Right lobe of liver (tissue), 6 donors: ENCODE measurements at regions not wholly inside any gene's neighbourhood (a gene's known extent, or its start where the extent isn't known, plus 50 kb on each side); places are given as distances from the start of the nearest gene placed in this dataset.

Experiments used
- ATAC-seq, 4 donors: fragments of 200-7000 bp; cut with Tn5 transposase; one replicate each; pipeline ENCODE4 v1.9.1; 2020; ENCODE audit warnings: mild to moderate bottlenecking in 4 of 4, moderate library complexity in 4 of 4
- DNase-seq, 3 donors: peaks; one replicate each; pipeline ENCODE4 v3.0.0-alpha.2; 2020
- H3K27ac ChIP-seq, 3 donors: fragments of 200-600 bp; one replicate each; pipeline ENCODE4 v1.8.0; 2022
- H3K27me3 ChIP-seq, 2 donors: fragments of 200-600 bp; one replicate each; pipeline ENCODE4 v1.8.0; 2022
- H3K36me3 ChIP-seq, 4 donors: fragments of 200-600 bp; sonication (generic) in 1 of 4; one replicate each; pipeline versions ENCODE4 v1.5.1 to v1.8.0; 2017 to 2022; ENCODE audit warnings: control low read depth in 1 of 4
- H3K4me1 ChIP-seq, 4 donors: fragments of 200-600 bp; sonication (generic) in 1 of 4; one replicate each; pipeline versions ENCODE4 v1.5.1 to v1.8.0; 2017 to 2022; ENCODE audit warnings: control low read depth in 1 of 4
- H3K4me3 ChIP-seq, 3 donors: fragments of 200-600 bp; one replicate each; pipeline ENCODE4 v1.8.0; 2022
- H3K9me3 ChIP-seq, 4 donors: fragments of 200-600 bp; sonication (generic) in 1 of 4; one replicate each; pipeline versions ENCODE4 v1.5.1 to v1.8.0; 2017 to 2022; ENCODE audit warnings: control low read depth in 1 of 4
- POLR2A ChIP-seq: fragments of 450-650 bp; IDR thresholded peaks from one replicate; pipeline ENCODE4 v1.6.1; 2017; ENCODE audit warnings: antibody characterized with exemption, mild to moderate bottlenecking
- WGBS: methylation state at CpG from one replicate; pipeline ENCODE4 v1.1.6; 2018; ENCODE audit warnings: low coverage, low lambda C conversion rate; ENCODE audit not compliant: insufficient coverage; ENCODE audit errors: missing lambda C conversion rate; 5-methylcytosine and 5-hydroxymethylcytosine counted together
- intact Hi-C, 2 donors: fragments of 100-400 bp; cut with DNase I; formaldehyde crosslinking; loops; one replicate each; pipeline versions ENCODE4 v1.11.2 to v1.14.1; 2022
- TF ChIP-seq, protein P1 (sequence below), 4 donors: fragments of 200-600 bp in 3 of 4; fragments of 450-650 bp in 1 of 4; IDR thresholded peaks; one replicate each; pipeline versions ENCODE4 v1.5.1 to v1.8.0; 2016 to 2022; ENCODE audit warnings: antibody characterized with exemption in 4 of 4, mild to moderate bottlenecking in 2 of 4
- donor health status: DM: no; HTN: yes; CAD: no.
- donor health status: DM: no; HTN: no; CAD: no.
- donor health status: DM: no; HTN: no; CAD: no.
- donor health status: DM: no; HTN: yes; CAD: no.
- donor health status: DM: no; HTN: yes; CAD: no.

DNA sequence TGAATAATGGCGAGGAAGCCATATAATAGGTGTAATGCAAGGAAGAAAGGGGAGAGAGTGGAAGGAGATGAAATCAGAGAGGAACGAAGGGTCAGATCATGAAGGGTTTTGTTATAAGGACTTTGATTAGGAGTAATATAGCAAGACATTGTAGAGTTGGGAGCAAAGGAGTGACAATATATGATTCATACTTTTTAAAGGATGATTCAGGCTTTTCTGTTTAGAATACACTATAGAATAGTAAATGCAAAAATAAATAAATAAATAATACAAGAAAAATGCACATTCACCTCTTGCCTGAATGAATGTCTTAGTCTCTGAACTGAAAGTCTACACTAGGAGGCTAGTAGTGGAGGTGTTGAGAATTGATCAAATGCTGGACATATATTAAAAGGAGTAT, 1524.4 kb upstream of the AGA start:
- WGBS: 68% methylated on average over 2 of the region's 2 CpGs
- intact Hi-C loops: no loop called here
- no peak overlapping the region for H3K4me3 ChIP-seq
- no peak overlapping the region for H3K27ac ChIP-seq
- ATAC-seq: no peak
- H3K9me3 ChIP-seq: no peaks in the 10 kb centered on the region
- TF ChIP-seq POLR2A: no peak
- TF ChIP-seq, protein P1, sequence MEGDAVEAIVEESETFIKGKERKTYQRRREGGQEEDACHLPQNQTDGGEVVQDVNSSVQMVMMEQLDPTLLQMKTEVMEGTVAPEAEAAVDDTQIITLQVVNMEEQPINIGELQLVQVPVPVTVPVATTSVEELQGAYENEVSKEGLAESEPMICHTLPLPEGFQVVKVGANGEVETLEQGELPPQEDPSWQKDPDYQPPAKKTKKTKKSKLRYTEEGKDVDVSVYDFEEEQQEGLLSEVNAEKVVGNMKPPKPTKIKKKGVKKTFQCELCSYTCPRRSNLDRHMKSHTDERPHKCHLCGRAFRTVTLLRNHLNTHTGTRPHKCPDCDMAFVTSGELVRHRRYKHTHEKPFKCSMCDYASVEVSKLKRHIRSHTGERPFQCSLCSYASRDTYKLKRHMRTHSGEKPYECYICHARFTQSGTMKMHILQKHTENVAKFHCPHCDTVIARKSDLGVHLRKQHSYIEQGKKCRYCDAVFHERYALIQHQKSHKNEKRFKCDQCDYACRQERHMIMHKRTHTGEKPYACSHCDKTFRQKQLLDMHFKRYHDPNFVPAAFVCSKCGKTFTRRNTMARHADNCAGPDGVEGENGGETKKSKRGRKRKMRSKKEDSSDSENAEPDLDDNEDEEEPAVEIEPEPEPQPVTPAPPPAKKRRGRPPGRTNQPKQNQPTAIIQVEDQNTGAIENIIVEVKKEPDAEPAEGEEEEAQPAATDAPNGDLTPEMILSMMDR (IDR thresholded peaks at IDR 0.05): no peak
- H3K4me1 ChIP-seq: no peaks in the 10 kb centered on the region
- no peaks in the 10 kb centered on the region for H3K27me3 ChIP-seq
- H3K36me3 ChIP-seq: no peaks in the 10 kb centered on the region
- no peak for DNase-seq

DNA sequence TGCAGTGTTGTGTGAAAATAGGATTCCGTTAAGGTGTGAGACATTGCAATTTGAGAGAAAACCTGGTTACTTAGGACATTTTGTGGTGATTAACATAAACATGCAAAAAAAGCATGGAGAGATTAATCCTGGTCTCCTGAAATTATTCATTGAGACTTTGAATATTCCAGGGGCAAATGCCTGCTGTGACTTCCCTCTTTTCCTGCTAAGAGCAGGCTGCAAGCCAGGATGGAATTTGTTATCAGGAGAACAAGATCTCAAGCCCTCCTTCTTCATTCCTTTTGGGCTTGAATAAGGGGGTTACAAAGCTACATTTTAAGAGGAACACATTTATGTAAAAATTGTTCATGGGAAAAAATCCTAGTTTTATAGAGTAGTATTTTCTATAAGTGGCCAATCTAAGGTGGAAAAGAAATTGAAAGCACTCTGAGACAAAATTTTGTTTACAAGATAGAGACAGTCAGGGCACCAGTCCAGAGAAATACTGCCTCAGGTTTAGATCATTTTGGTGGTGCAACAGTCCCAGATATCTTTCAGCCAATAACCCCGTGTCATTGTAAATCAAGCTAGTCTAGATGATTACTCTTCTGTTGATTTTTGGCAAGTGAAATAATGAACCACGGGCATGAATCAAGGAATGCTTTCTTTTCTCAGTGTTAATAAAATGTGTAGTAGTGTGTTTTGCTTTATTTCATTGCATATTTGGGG, 1528.3 kb upstream of the AGA start:
- 21% methylated on average over 3 of the region's 3 CpGs for WGBS
- H3K27me3 ChIP-seq: no peaks in the 10 kb centered on the region
- H3K4me1 ChIP-seq: no peaks in the 10 kb centered on the region
- no peaks in the 10 kb centered on the region for H3K36me3 ChIP-seq
- H3K4me3 ChIP-seq: no peak overlapping the region
- ATAC-seq: no peak
- no peak overlapping the region for H3K27ac ChIP-seq
- intact Hi-C loops: no loop called here
- H3K9me3 ChIP-seq: no peaks in the 10 kb centered on the region
- DNase-seq: no peak
- TF ChIP-seq, protein P1 (IDR thresholded peaks at IDR 0.05): no peak
- TF ChIP-seq POLR2A: no peak

DNA sequence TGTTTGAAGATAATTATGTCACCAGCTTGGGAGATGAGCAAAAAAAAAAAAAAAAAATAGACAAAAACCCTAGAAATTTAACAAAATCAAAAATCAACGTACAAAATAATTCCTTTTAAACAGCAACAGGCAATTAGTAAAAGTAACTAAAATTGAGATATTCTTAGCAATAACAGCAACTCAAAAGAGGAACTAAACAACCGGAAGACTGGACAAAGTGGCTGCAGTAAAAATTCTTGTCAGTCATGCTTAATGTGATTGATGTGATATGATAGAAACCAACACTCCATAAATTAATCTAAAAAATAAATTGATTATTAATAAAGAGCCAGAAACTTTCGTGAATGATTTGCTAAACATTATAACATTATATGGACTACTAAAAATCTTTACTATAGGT, 1534.6 kb upstream of the AGA start:
- 18% methylated on average over 3 of the region's 3 CpGs for WGBS
- Histone ChIP-seq H3K4me1 (no peaks in the 10 kb centered on the region), H3K27me3 (no peaks in the 10 kb centered on the region), H3K4me3 (no peak overlapping the region), H3K9me3 (no peaks in the 10 kb centered on the region), H3K36me3 (no peaks in the 10 kb centered on the region), H3K27ac (no peak overlapping the region)
- no peak for DNase-seq
- intact Hi-C loops: no loop called here
- no peak for ATAC-seq
- TF ChIP-seq, protein P1 (IDR thresholded peaks at IDR 0.05): no peak
- TF ChIP-seq POLR2A: no peak

DNA sequence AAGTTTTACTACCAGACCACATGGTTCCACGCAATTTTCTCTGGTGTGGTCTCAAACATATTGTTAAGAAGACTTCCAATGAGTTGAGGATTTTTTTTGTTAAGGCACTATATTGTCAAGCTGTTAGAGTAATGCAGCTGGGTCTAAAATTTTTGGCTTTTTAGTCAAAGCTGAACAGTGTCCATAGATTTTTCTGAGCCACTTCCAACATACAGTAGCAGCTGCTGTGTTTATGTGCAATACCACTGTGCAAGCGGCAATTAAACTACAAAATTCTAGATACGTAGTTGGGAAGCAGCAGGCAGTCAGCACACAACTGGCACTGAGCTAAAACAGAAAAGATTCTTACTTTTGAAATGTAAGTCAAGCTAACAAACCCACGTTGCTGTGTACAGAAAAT, 1551.1 kb upstream of the AGA start:
- Histone ChIP-seq H3K36me3 (no peaks in the 10 kb centered on the region), H3K4me3 (no peak overlapping the region), H3K27me3 (no peaks in the 10 kb centered on the region), H3K9me3 (no peaks in the 10 kb centered on the region), H3K4me1 (no peaks in the 10 kb centered on the region), H3K27ac (no peak overlapping the region)
- TF ChIP-seq POLR2A: no peak
- TF ChIP-seq, protein P1 (IDR thresholded peaks at IDR 0.05): no peak
- intact Hi-C loops: no loop called here
- DNase-seq (no peak), ATAC-seq (no peak)
- 36% methylated on average over 4 of the region's 4 CpGs for WGBS

GRCh38 chr4:179001918-179002317, 1559.7 kb upstream of the AGA start:
- Histone ChIP-seq H3K4me3 (no peak overlapping the region), H3K36me3 (no peaks in the 10 kb centered on the region), H3K9me3 (no peaks in the 10 kb centered on the region), H3K4me1 (no peaks in the 10 kb centered on the region), H3K27me3 (no peaks in the 10 kb centered on the region), H3K27ac (no peak overlapping the region)
- no peak for ATAC-seq
- intact Hi-C loops: no loop called here
- no peak for TF ChIP-seq POLR2A
- TF ChIP-seq, protein P1 (IDR thresholded peaks at IDR 0.05): no peak
- 38% methylated on average over 1 of the region's 1 CpG for WGBS
- no peak for DNase-seq
